Astrocyte (in vitro differentiated cells and primary cell): ENCODE measurements at regions not wholly inside any gene's neighbourhood (a gene's known extent, or its start where the extent isn't known, plus 50 kb on each side); places are given as distances from the start of the nearest gene placed in this dataset.

Experiments used
- EZH2 ChIP-seq: IDR thresholded peaks from 2 replicates; pipeline ENCODE4 v1.6.1; 2012; ENCODE audit warnings: mild to moderate bottlenecking, low read length, inconsistent platforms; ENCODE audit not compliant: insufficient read depth
- TF ChIP-seq, protein P1 (sequence below): IDR thresholded peaks from 2 replicates; pipeline ENCODE4 v1.5.1; 2011; ENCODE audit warnings: low read depth, mild to moderate bottlenecking, inconsistent platforms, low read length, moderate library complexity; ENCODE audit not compliant: insufficient read depth

DNA sequence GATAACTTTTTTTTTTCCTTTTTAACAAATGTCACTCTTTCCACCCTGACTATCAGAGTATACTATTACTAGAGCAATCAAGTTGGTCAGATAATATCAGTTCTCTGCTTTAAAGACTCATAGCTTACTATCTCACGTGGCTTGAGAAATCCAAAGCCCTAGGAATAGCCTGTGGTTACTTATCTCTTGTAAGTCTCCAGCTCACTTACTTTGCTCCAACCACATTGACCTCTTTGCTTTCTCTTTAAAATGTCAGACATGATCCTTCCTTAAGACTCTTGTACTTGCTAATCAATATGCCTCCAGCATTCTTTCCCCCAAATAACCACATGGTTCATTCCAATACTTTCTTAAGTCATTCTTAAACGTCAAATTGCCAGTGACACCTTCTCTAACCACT is 1292.2 kb downstream of the REEP3 start:
- TF ChIP-seq, protein P1, sequence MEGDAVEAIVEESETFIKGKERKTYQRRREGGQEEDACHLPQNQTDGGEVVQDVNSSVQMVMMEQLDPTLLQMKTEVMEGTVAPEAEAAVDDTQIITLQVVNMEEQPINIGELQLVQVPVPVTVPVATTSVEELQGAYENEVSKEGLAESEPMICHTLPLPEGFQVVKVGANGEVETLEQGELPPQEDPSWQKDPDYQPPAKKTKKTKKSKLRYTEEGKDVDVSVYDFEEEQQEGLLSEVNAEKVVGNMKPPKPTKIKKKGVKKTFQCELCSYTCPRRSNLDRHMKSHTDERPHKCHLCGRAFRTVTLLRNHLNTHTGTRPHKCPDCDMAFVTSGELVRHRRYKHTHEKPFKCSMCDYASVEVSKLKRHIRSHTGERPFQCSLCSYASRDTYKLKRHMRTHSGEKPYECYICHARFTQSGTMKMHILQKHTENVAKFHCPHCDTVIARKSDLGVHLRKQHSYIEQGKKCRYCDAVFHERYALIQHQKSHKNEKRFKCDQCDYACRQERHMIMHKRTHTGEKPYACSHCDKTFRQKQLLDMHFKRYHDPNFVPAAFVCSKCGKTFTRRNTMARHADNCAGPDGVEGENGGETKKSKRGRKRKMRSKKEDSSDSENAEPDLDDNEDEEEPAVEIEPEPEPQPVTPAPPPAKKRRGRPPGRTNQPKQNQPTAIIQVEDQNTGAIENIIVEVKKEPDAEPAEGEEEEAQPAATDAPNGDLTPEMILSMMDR, result no peak
- TF ChIP-seq EZH2, result no peak
